Sigmoid colon (tissue), 6 donors: ENCODE measurements at regions not wholly inside any gene's neighbourhood (a gene's known extent, or its start where the extent isn't known, plus 50 kb on each side); places are given as distances from the start of the nearest gene placed in this dataset.
"Not testable (repeated sequence)": the region's sequence is repeated elsewhere in the genome, so short reads cannot be mapped to it uniquely, and the experiment has no call there.

Experiments used
- DNase-seq: peaks from one replicate; pipeline ENCODE4 v3.0.0-alpha.2; 2019
- H3K27ac ChIP-seq, 4 donors: fragments of 200-600 bp; sonication (generic); one replicate each; pipeline ENCODE4 v1.5.1; 2016 to 2019; ENCODE audit warnings: mild to moderate bottlenecking in 1 of 4
- H3K27me3 ChIP-seq, 3 donors: fragments of 200-600 bp; sonication (generic); one replicate each; pipeline ENCODE4 v1.5.1; 2019; ENCODE audit warnings: mild to moderate bottlenecking in 1 of 3
- H3K36me3 ChIP-seq, 4 donors: fragments of 200-600 bp; sonication (generic); one replicate each; pipeline ENCODE4 v1.5.1; 2016 to 2019
- H3K4me1 ChIP-seq, 4 donors: fragments of 200-600 bp; sonication (generic); one replicate each; pipeline ENCODE4 v1.5.1; 2017 to 2019
- H3K4me3 ChIP-seq, 4 donors: fragments of 200-600 bp; sonication (generic); one replicate each; pipeline ENCODE4 v1.5.1; 2017 to 2019; ENCODE audit warnings: mild to moderate bottlenecking in 2 of 4, moderate library complexity in 1 of 4
- H3K9me3 ChIP-seq, 4 donors: fragments of 200-600 bp in 3 of 4; sonication (generic) in 3 of 4; one replicate each; pipeline versions ENCODE4 v1.5.1 to v1.6.1; 2013 to 2019
- EP300 ChIP-seq, 4 donors: sonication (generic); formaldehyde crosslinking; IDR thresholded peaks; one replicate each; pipeline ENCODE4 v1.6.1; 2017; ENCODE audit warnings: antibody characterized with exemption in 4 of 4
- POLR2A ChIP-seq, 2 donors: fragments of 450-650 bp; IDR thresholded peaks; one replicate each; pipeline ENCODE4 v1.6.1; 2016; ENCODE audit warnings: antibody characterized with exemption in 2 of 2, mild to moderate bottlenecking in 2 of 2, moderate library complexity in 2 of 2
- POLR2AphosphoS5 ChIP-seq, 4 donors: sonication (generic); formaldehyde crosslinking; IDR thresholded peaks; one replicate each; pipeline ENCODE4 v1.6.1; 2017; ENCODE audit warnings: antibody characterized with exemption in 4 of 4
- WGBS, 2 donors: extraction: QIAGEN DNeasy Blood & Tissue Kit; methylation state at CpG; one replicate each; pipeline ENCODE4 v1.1.7; 2013; 5-methylcytosine and 5-hydroxymethylcytosine counted together
- intact Hi-C: fragments of 100-400 bp; cut with DNase I; formaldehyde crosslinking; loops from one replicate; pipeline ENCODE4 v1.15.1; 2023
- TF ChIP-seq, protein P1 (sequence below), 4 experiments: fragments of 450-650 bp in 3 of 4; fragments of 200-600 bp in 1 of 4; IDR thresholded peaks; one replicate each; pipeline ENCODE4 v1.5.1; 2016 to 2019; ENCODE audit warnings: antibody characterized with exemption in 4 of 4, mild to moderate bottlenecking in 3 of 4, moderate library complexity in 2 of 4
- donor health status: healthy with polysubstance abuse.
- donor health status: healthy.

DNA sequence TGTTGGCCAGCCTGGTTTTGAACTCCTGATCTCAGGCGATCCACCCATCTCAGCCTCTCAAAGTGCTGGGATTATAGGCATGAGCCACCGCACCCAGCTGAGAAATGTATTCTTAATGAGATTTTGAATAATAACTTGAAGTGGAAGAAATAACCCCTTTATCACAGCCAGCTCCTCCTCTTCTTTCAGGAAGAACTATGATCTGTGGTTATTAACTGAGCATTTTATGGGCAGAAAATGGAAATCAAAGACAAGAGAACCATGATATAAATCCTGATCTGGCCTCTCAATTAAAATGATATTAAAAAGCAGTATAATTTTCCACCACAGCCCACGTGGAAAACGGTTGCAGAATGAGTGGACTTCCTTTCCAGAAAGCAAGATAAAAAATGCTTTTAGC is 206.6 kb downstream of the PRELID2 start:
- Histone ChIP-seq H3K4me1 (no peaks in the 10 kb centered on the region), H3K27me3 (no peaks in the 10 kb centered on the region), H3K9me3 (peaks cover 0 to 5% (median 2%) of the 10 kb centered on the region in 4 donors), H3K27ac (no peak overlapping the region), H3K4me3 (no peak overlapping the region), H3K36me3 (no peaks in the 10 kb centered on the region)
- TF ChIP-seq POLR2AphosphoS5 (IDR thresholded peaks at IDR 0.05) (no peak), POLR2A (IDR thresholded peaks at IDR 0.05) (no peak), EP300 (IDR thresholded peaks at IDR 0.05) (no peak)
- TF ChIP-seq, protein P1, sequence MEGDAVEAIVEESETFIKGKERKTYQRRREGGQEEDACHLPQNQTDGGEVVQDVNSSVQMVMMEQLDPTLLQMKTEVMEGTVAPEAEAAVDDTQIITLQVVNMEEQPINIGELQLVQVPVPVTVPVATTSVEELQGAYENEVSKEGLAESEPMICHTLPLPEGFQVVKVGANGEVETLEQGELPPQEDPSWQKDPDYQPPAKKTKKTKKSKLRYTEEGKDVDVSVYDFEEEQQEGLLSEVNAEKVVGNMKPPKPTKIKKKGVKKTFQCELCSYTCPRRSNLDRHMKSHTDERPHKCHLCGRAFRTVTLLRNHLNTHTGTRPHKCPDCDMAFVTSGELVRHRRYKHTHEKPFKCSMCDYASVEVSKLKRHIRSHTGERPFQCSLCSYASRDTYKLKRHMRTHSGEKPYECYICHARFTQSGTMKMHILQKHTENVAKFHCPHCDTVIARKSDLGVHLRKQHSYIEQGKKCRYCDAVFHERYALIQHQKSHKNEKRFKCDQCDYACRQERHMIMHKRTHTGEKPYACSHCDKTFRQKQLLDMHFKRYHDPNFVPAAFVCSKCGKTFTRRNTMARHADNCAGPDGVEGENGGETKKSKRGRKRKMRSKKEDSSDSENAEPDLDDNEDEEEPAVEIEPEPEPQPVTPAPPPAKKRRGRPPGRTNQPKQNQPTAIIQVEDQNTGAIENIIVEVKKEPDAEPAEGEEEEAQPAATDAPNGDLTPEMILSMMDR (IDR thresholded peaks at IDR 0.05), result no peak
- 86 to 88% methylated on average over 4 of the region's 4 CpGs for WGBS, 2 donors
- DNase-seq, result no peak
- intact Hi-C loops, result no loop called here

DNA sequence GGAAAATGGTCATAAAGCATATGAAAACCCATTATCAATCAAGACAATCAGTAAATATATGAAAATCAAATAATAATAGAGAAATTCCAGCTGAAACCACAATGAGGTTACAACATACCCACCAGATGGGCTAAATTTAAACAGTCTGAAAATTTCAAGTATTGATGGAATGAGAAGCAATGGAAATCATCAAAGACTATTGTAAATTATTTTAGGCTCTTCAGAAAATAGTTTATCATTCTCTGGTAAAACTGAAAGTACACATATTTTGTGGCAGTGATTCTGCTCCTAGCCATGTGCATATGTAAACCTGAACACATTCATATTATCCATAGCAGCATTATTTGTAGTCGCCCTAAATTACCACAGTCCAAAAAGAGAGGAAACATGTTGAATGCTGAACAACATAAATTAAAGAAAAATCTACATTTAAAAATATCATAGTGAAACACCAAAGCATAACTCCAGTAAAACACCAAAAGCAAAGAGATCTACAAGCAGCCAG is 215.3 kb downstream of the PRELID2 start:
- 95 to 98% methylated on average over 1 of the region's 1 CpG for WGBS, 2 donors
- H3K4me1 ChIP-seq, result no peaks in the 10 kb centered on the region
- H3K27me3 ChIP-seq, result no peaks in the 10 kb centered on the region

DNA sequence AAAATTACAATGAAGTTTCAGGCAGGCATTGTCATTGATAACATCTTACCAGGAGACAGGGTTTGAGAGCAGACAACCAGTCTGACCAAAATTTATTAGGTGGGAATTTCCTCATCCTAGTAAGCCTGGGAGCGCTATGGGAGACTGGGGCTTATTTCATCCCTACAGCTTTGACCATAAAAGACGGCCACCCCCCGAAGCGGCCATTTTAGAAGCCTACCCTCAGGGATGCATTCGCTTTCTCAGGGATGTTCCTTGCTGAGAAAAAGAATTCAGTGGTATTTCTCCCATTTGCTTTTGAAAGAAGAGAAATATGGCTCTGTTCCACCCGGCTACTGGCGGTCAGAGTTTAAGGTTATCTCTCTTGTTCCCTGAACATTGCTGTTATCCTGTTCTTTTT is 218.4 kb downstream of the PRELID2 start:
- DNase-seq, H3K36me3 ChIP-seq, H3K4me3 ChIP-seq, H3K4me1 ChIP-seq, H3K9me3 ChIP-seq, H3K27me3 ChIP-seq, intact Hi-C loops, H3K27ac ChIP-seq: not testable (repeated sequence)
- WGBS, 2 donors, result 96 to 97% methylated on average over 7 of the region's 7 CpGs

More for the DNA sequence above, 215.3 kb downstream of the PRELID2 start:
- Histone ChIP-seq H3K9me3 (peaks cover 0 to 6% (median 2%) of the 10 kb centered on the region in 4 donors), H3K36me3 (no peaks in the 10 kb centered on the region), H3K27ac (no peak overlapping the region), H3K4me3 (no peak overlapping the region)
- no peak for DNase-seq
- TF ChIP-seq, protein P1 (IDR thresholded peaks at IDR 0.05), result no peak
- TF ChIP-seq EP300 (IDR thresholded peaks at IDR 0.05) (no peak), POLR2AphosphoS5 (IDR thresholded peaks at IDR 0.05) (no peak), POLR2A (IDR thresholded peaks at IDR 0.05) (no peak)
- intact Hi-C loops, result no loop called here

DNA sequence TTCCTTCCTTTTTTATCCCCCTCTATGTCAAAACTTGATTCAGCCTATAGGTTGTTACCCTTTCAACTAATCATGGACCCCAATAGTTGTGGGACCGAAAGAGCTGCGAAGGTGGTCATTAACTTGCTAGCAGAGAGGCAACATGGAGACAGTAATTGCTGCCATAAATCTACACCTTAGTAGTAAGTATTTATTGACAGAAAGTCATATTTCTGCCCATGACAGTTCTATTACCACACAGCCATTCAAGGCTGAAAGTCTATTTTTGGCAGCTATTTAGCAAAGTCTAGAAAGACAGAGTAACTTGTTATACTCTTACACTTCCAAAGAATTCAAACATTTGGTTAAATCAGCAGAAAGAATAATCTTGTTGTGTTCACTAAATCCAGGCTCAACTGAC is 236.2 kb downstream of the PRELID2 start:
- no peak for DNase-seq
- Histone ChIP-seq H3K4me1 (no peaks in the 10 kb centered on the region), H3K27ac (no peak overlapping the region), H3K27me3 (no peaks in the 10 kb centered on the region), H3K4me3 (no peak overlapping the region), H3K36me3 (no peaks in the 10 kb centered on the region), H3K9me3 (no peaks in the 10 kb centered on the region)
- WGBS, 2 donors, result 27 to 72% methylated on average over 2 of the region's 2 CpGs
- TF ChIP-seq, protein P1 (IDR thresholded peaks at IDR 0.05), result no peak
- TF ChIP-seq EP300 (IDR thresholded peaks at IDR 0.05) (no peak), POLR2A (IDR thresholded peaks at IDR 0.05) (no peak), POLR2AphosphoS5 (IDR thresholded peaks at IDR 0.05) (no peak)
- intact Hi-C loops, result no loop called here

DNA sequence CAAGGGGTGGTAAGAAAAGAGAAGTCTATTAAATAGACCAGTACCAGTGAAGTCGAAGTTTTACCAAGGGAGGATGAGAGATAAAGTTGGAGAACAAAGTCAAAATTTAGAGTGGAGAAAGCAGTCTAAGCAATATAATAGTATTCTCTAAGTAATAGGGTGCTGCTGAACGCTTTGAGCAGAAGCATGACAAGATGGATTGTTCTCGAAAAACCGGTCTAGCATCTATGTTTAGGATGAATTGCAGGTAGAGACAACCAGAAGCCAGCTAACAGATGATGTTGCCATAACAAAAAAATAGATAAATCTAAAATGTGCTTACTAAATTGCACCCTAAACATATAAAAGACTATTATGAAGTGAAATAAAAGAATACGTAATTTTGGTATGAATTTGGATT is 237.0 kb downstream of the PRELID2 start:
- intact Hi-C loops, result no loop called here
- TF ChIP-seq, protein P1 (IDR thresholded peaks at IDR 0.05), result no peak
- no peak for TF ChIP-seq POLR2A (IDR thresholded peaks at IDR 0.05)
- TF ChIP-seq EP300 (IDR thresholded peaks at IDR 0.05), result no peak
- no peak for TF ChIP-seq POLR2AphosphoS5 (IDR thresholded peaks at IDR 0.05)
- no peaks in the 10 kb centered on the region for H3K27me3 ChIP-seq
- H3K4me1 ChIP-seq, result no peaks in the 10 kb centered on the region
- no peaks in the 10 kb centered on the region for H3K36me3 ChIP-seq
- no peak overlapping the region for H3K27ac ChIP-seq
- 90 to 97% methylated on average over 5 of the region's 5 CpGs for WGBS, 2 donors
- no peaks in the 10 kb centered on the region for H3K9me3 ChIP-seq
- DNase-seq, result no peak
- no peak overlapping the region for H3K4me3 ChIP-seq
